GM23248 (cell line): ENCODE measurements at regions not wholly inside any gene's neighbourhood (a gene's known extent, or its start where the extent isn't known, plus 50 kb on each side); places are given as distances from the start of the nearest gene placed in this dataset.

Source experiments
- EZH2 ChIP-seq: fragments of 200-600 bp; sonication (generic); IDR thresholded peaks from 2 replicates; pipeline ENCODE4 v1.6.1; 2018; ENCODE audit warnings: antibody characterized with exemption, mild to moderate bottlenecking; ENCODE audit not compliant: insufficient read depth, poor library complexity, severe bottlenecking
- EZH2phosphoT487 ChIP-seq: fragments of 200-600 bp; sonication (generic); IDR thresholded peaks from 2 replicates; pipeline ENCODE4 v1.6.1; 2018; ENCODE audit warnings: antibody characterized with exemption, moderate library complexity, mild to moderate bottlenecking, low read depth; ENCODE audit not compliant: insufficient read depth

GRCh38 chr10:36899652-36900051, 225.7 kb upstream of the ANKRD30A start:
- TF ChIP-seq EZH2phosphoT487 (no peak), EZH2 (no peak)
